ENCODE measurements at regions not wholly inside any gene's neighbourhood (a gene's known extent, or its start where the extent isn't known, plus 50 kb on each side); places are given as distances from the start of the nearest gene placed in this dataset.

DNA sequence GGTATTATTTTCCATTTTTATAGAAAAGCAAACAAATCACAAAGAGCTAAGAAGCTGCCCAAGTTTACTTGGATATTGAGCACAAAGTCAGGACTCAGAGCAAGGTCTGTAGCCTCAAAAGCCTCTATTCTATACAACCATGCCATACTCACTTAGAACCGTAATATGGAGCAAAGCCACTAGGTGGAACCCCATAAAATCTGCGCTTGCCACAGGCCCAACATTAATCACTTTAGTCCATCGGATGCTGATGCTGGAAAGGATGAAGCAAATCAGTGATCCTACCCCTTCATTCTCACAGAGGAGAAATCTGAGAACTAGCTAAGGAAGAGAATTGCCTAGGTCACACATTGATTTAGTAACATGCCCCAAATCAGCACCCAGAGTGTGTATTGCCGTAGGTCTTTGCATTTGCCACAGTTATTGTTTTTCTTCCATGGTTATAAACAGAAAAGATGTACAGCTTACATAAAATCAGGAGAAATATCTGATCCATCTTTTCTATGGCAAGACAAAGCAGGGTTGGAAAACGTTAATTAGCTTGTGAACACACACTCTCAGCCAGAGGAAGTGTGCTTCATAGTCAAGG is 56.7 kb upstream of the RAB38 start:
- TF ChIP-seq, protein P1, sequence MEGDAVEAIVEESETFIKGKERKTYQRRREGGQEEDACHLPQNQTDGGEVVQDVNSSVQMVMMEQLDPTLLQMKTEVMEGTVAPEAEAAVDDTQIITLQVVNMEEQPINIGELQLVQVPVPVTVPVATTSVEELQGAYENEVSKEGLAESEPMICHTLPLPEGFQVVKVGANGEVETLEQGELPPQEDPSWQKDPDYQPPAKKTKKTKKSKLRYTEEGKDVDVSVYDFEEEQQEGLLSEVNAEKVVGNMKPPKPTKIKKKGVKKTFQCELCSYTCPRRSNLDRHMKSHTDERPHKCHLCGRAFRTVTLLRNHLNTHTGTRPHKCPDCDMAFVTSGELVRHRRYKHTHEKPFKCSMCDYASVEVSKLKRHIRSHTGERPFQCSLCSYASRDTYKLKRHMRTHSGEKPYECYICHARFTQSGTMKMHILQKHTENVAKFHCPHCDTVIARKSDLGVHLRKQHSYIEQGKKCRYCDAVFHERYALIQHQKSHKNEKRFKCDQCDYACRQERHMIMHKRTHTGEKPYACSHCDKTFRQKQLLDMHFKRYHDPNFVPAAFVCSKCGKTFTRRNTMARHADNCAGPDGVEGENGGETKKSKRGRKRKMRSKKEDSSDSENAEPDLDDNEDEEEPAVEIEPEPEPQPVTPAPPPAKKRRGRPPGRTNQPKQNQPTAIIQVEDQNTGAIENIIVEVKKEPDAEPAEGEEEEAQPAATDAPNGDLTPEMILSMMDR (IDR thresholded peaks at IDR 0.05), result peak; percentile 33 to 42 (median 38)
- Histone ChIP-seq H3K4me3 (no peak overlapping the region), H3K27ac (no peak overlapping the region), H3K4me1 (no peaks in the 10 kb centered on the region), H3K36me3 (no peaks in the 10 kb centered on the region), H3K27me3 (no peaks in the 10 kb centered on the region), H3K9me3 (no peaks in the 10 kb centered on the region)
- ATAC-seq (peak in 3 of 4 donors; percentile 64 to 83 (median 79)), DNase-seq (no peak), FAIRE-seq (no peak)
- intact Hi-C loops (cut with DNase I), result no loop called here
- 34 to 35% methylated on average over 5 of the region's 5 CpGs for WGBS, 2 donors

DNA sequence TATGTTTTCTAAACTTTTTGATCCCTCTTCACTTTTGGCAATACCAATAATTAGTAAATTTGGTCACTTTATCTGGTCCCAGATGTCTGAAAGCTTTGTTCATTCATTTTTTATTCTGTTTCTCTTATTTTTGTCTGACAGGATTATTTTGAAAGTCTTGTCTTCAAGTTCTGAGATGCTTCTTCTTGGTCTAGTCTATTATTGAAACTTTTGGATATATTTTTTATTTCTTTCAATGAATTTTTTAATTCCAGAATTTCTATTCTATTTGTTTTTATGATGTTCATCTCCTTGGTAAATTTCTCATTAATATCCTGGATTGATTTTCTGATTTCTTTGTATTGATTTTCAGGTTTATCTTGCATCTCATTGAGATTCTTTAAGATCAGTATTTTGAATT is 54.1 kb upstream of the RAB38 start:
- TF ChIP-seq, protein P1 (IDR thresholded peaks at IDR 0.05), result no peak
- no peaks in the 10 kb centered on the region for H3K4me1 ChIP-seq
- H3K27ac ChIP-seq, result no peak overlapping the region
- H3K27me3 ChIP-seq, result no peaks in the 10 kb centered on the region
- DNase-seq (no peak), ATAC-seq (no peak), FAIRE-seq (peak; percentile 20)
- no peak overlapping the region for H3K4me3 ChIP-seq
- intact Hi-C loops (cut with DNase I), result no loop called here
- no peaks in the 10 kb centered on the region for H3K36me3 ChIP-seq
- H3K9me3 ChIP-seq, result no peaks in the 10 kb centered on the region
